Glutamatergic neuron (in vitro differentiated cells): ENCODE measurements at regions not wholly inside any gene's neighbourhood (a gene's known extent, or its start where the extent isn't known, plus 50 kb on each side); places are given as distances from the start of the nearest gene placed in this dataset.

Source experiments
- DNase-seq: peaks from one replicate; pipeline ENCODE4 v3.0.0; 2022
- H3K27ac Mint-ChIP-seq: one replicate; pipeline ENCODE4 v1.8.0; 2020; ENCODE audit warnings: mild to moderate bottlenecking, mixed read lengths, inconsistent platforms; ENCODE audit not compliant: unreplicated experiment
- H3K27me3 Mint-ChIP-seq: one replicate; pipeline ENCODE4 v1.8.0; 2020; ENCODE audit warnings: mild to moderate bottlenecking, moderate library complexity, mixed read lengths, inconsistent platforms; ENCODE audit not compliant: unreplicated experiment
- H3K36me3 Mint-ChIP-seq: one replicate; pipeline ENCODE4 v1.8.0; 2020; ENCODE audit warnings: mild to moderate bottlenecking, mixed read lengths, inconsistent platforms; ENCODE audit not compliant: unreplicated experiment
- H3K4me1 Mint-ChIP-seq: one replicate; pipeline ENCODE4 v1.8.0; 2020; ENCODE audit warnings: mild to moderate bottlenecking, low read depth, mixed read lengths, inconsistent platforms; ENCODE audit not compliant: unreplicated experiment
- H3K4me3 Mint-ChIP-seq: one replicate; pipeline ENCODE4 v1.8.0; 2020; ENCODE audit warnings: mild to moderate bottlenecking, mixed read lengths, inconsistent platforms; ENCODE audit not compliant: unreplicated experiment
- H3K9me3 Mint-ChIP-seq: one replicate; pipeline ENCODE4 v1.8.0; 2020; ENCODE audit warnings: mild to moderate bottlenecking, moderate library complexity, mixed read lengths, inconsistent platforms; ENCODE audit not compliant: unreplicated experiment
- CTCF ChIP-seq: fragments of 200-600 bp; sonication (generic); IDR thresholded peaks from one replicate; pipeline ENCODE4 v1.5.0; 2021; ENCODE audit not compliant: partially characterized antibody, unreplicated experiment

GRCh38 chr2:105609746-105610402 is 134.8 kb upstream of the NCK2 start:
- no peak overlapping the region for H3K27ac Mint-ChIP-seq
- H3K9me3 Mint-ChIP-seq = peaks cover 2% of the 10 kb centered on the region
- no peaks in the 10 kb centered on the region for H3K4me1 Mint-ChIP-seq
- DNase-seq = no peak
- H3K27me3 Mint-ChIP-seq = peaks cover 5% of the 10 kb centered on the region
- peaks cover 5% of the 10 kb centered on the region for H3K36me3 Mint-ChIP-seq
- no peak overlapping the region for H3K4me3 Mint-ChIP-seq
- TF ChIP-seq CTCF = no peak

GRCh38 chr2:105607920-105608504 is 136.7 kb upstream of the NCK2 start:
- no peak overlapping the region for H3K27ac Mint-ChIP-seq
- H3K9me3 Mint-ChIP-seq = peaks cover 2% of the 10 kb centered on the region
- no peak for DNase-seq
- no peak for TF ChIP-seq CTCF
- no peaks in the 10 kb centered on the region for H3K4me1 Mint-ChIP-seq
- H3K27me3 Mint-ChIP-seq = peaks cover 2% of the 10 kb centered on the region
- H3K36me3 Mint-ChIP-seq = peaks cover 5% of the 10 kb centered on the region
- H3K4me3 Mint-ChIP-seq = no peak overlapping the region

- Mint-ChIP-seq H3K27ac (no peak overlapping the region), H3K9me3 (peaks cover 2% of the 10 kb centered on the region), H3K27me3 (peaks cover 2% of the 10 kb centered on the region)
These were observed 138.6 kb upstream of the NCK2 start for GRCh38 chr2:105606081-105606480.

GRCh38 chr2:105604938-105605337 is 139.8 kb upstream of the NCK2 start:
- Mint-ChIP-seq H3K4me3 (no peak overlapping the region), H3K4me1 (peaks cover 2% of the 10 kb centered on the region), H3K9me3 (peaks cover 2% of the 10 kb centered on the region), H3K36me3 (peaks cover 5% of the 10 kb centered on the region), H3K27ac (no peak overlapping the region), H3K27me3 (peaks cover 2% of the 10 kb centered on the region)
- TF ChIP-seq CTCF = no peak
- no peak for DNase-seq

More at GRCh38 chr2:105606081-105606480, 138.6 kb upstream of the NCK2 start:
- H3K36me3 Mint-ChIP-seq = peaks cover 5% of the 10 kb centered on the region
- no peak for TF ChIP-seq CTCF
- H3K4me3 Mint-ChIP-seq = no peak overlapping the region
- H3K4me1 Mint-ChIP-seq = no peaks in the 10 kb centered on the region
- DNase-seq = no peak

GRCh38 chr2:105600949-105601794 is 143.5 kb upstream of the NCK2 start:
- Mint-ChIP-seq H3K36me3 (no peaks in the 10 kb centered on the region), H3K4me3 (no peak overlapping the region), H3K27ac (no peak overlapping the region), H3K4me1 (peaks cover 19% of the 10 kb centered on the region), H3K9me3 (no peaks in the 10 kb centered on the region), H3K27me3 (no peaks in the 10 kb centered on the region)
- TF ChIP-seq CTCF = no peak
- no peak for DNase-seq
